Stimulated activated CD4-positive, alpha-beta T cell treated with anti-CD3 and anti-CD28 coated beads, Interleukin-2, amount 100 ng/mL, for 24 hours (primary cell): ENCODE measurements at regions not wholly inside any gene's neighbourhood (a gene's known extent, or its start where the extent isn't known, plus 50 kb on each side); places are given as distances from the start of the nearest gene placed in this dataset.
"Not testable (repeated sequence)": the region's sequence is repeated elsewhere in the genome, so short reads cannot be mapped to it uniquely, and the experiment has no call there.

Experiments
- DNase-seq, 2 donors: peaks; one replicate each; pipeline ENCODE4 v3.0.0-alpha.2; 2020

DNA sequence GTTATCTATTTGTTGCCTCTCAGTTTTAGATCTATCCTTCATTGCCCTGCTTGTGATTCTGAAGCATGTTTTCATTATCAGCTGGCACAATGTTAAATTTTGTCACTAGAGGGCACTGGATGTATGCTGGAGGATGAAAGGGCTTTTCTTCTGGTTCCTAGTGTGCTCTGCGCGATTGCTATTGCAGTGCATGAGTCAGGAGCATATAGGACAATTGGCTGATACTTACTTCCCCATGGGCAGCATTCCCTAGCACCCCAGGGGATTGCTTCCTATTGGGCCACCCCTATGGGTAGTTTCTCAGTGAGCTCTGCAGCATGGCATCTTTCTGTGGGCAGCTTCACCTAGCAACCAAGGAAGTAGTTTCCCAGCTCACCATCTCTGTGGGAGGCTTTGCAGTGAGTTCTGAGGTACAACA lies 280.3 kb upstream of the SYNCRIP start:
- DNase-seq: no peak

DNA sequence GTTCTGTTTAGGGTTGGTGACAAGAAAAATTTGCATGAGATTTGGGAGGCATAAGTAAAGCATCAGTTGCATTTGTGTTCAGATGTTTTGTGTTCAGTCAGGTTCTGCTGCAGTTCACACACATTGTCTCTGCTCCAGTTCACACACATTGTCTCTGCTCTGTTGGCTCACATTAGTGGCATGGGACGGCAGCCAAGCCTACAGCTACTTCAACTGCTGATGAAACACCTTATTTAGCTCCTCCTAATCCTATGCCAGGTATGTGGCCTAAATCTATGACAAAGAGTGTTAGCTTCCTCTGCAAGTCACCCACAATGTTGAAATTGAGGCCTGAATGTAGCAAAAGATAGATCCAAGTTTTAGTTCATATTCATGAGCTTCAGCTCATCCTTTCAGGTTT lies 278.1 kb upstream of the SYNCRIP start:
- DNase-seq: no peak

DNA sequence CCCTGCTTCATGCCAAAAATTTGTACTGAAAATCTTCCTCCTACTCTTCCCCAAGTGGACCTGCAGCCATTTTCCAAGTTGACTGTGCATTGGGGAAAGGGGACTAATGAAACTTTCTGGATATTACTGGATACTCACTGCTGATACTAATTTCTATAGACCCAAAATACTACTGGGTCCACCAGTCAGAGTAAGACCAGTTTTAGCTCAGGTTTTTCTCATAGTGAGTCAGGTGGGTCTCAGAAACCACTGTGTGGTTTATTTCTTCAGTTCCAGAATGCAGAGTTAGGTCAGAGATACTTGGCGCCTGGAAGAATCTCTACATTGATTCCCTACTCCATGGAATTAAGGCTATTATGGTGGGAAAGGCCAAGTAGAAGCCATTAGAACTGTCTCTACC lies 274.8 kb upstream of the SYNCRIP start:
- no peak for DNase-seq

DNA sequence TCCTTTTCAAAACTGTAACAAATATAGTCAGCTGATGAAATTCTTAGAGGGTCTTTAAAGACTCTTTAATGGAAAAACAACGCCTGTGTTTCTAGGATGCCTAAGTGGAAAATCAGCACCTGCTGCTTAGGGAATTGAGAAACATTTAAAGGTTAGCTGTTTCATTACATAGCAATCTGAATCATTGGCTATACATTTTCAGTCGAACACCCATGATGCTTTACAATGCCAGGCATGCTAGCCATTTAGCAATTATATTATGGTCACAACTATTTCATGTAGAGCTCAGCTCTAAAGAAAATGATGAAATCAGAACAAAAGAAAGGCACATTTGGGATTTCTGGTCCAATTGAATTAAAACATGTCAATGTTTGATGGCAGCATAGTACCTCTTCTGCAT lies 270.3 kb upstream of the SYNCRIP start:
- DNase-seq: no peak

DNA sequence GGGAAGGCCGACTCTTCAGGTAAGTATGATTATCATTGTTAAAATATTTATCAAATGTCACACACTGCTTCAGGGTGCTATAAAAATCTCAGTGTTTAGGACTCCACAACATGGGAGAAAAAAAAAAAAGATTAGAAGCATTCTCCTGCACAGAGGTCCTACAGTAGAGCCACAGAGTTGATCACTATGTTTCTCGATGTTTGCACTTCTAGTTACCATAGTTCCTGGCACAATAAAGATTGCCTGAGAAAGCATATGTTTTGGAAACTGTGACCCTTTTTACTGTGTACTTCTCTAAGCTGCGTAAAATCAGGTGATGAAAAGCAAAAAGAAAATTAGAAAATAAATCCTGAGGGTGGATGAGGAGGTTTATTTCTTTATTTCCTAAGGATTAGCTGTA lies 269.9 kb upstream of the SYNCRIP start:
- no peak for DNase-seq

DNA sequence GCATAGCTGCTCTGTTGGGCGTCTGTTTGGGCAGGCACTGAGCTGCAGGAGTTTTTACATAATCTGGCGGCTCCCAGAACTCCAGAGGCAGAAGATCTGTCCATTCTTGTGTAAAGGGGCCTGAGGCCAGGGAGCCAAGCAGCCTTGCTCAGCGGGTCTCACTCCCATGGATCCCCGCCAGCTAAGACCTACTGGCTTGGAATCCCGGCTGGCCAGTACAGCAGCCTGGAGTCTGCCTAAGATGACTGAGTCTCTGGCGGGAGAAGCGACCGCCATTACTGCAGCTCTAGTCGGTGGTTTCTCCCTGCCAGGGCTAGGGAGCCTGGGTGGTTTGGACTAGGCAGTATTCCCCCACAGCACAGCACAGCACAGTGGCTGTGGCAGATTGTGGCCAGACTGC lies 268.4 kb upstream of the SYNCRIP start:
- DNase-seq: no peak

DNA sequence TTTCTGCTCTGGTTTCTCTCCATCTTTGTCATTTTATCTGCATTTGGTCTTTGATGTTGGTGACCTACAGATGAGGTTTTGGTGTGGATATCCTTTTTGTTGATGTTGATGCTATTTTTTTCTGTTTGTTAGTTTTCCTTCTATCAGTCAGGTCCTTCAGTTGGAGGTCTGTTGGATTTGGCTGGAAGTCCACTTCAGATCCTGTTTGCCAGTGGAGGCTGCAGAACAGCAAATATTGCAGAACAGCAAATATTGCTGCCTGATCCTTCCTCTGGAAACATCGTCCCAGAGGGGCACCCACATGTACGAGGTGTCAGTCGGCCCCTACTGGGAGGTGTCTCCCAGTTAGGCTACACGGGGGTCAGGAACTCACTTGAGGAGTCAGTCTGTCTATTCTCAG lies 265.4 kb upstream of the SYNCRIP start:
- not testable (repeated sequence) for DNase-seq

DNA sequence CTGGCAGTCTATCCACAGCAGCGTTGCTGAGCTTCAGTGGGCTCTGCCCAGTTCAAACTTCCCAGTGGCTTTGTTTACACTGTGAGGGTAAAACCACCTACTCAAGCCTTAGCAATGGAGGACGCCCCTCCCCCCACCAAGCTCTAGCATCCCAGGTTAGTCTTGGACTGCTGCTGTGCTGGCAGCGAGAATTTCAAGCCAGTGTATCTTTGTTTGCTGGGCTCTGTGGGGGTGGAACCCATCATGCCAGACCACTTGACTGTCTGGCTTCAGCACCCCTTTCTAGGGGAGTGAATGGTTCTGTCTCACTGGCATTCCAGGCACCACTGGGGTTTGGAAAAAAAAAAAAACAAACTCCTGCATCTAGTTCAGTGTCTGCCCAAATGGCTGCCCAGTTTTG lies 249.7 kb upstream of the SYNCRIP start:
- DNase-seq: no peak

DNA sequence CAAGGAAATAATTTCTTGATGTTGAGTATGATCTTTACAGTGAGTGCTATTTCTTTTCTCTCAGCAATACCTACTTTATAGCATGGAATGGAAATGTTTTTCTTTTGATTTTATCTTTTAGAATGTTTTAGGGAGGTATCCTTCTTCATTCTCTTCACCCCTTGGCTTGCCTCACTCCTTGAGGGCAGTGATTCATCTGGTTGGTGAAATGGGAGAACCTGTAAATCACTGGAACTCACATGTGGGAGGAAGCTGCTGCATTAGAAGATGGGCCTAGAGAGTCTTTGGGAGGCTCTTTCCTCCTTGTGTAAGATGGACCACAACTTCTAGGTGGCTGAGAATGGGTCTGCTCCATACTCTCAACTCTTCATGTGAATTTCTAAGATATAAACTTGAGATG lies 244.8 kb upstream of the SYNCRIP start:
- DNase-seq: no peak

DNA sequence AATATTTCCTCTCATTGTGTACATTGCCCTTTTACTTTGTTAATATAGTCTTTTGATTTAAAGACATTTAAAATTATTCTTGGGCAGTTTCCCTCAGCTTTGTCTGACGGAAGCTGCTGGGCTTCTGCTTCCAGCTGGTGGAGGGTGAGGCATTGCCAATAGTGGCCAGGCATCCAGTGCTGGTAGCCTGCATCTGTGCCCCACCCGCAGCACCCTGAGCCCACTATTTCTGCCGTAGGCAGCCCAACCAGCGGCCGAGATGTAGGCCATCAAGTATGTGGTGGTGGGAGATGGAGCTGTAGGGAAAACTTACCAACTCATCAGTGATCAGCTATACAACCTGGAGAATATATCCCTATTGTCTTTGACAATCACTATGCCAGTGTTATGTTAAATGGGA lies 226.0 kb upstream of the SYNCRIP start:
- DNase-seq: no peak

DNA sequence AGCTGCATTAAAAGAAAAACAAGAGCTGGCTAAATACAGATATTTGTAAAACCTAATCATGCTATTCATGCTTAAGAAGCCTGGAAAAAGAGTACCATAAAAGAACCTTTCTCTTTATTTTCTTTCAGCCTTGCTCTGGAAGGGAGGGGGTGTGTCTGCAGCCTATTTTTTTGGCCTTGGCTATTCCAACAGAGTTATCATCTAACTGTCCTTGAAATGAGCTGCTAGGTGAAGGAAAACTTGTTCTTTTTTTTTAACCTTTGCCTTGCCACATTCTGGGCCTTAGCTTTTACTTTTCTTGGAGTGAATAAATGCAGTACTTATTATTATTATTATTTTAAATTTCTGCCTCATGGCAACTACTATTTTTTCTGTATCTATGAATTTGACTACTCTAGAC lies 224.9 kb upstream of the SYNCRIP start:
- DNase-seq: no peak

DNA sequence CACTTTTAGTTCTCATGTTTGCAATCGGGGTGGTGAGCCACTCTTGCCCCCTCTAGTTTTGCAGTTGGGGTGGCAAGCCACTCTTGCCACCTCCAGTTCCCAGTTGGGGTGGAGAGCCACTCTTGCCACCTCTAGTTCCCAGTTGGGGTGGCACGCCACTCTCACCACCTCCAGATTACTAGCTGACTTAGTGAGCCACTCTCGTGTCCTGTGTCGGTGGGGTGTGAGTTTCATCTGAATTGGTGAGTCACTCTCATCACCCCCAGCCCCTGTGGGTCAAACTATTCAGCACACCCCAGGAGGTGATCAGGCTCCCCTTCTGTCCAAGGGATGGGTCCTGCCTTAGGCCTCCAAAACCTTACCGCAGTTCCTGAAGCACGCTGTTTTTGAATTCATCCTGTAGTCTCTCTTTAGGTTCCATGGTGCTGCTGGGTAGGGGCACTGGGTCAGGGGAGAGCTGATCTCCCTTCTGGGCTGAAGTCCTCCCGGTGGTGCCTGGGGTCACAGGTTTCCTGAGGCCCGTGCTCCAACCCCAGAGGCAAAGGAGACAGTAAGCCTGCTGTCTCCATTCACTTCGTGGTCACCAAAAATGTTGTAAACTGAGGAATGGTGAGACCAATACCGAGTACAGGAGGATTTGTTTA lies 224.2 kb upstream of the SYNCRIP start:
- DNase-seq: no peak

DNA sequence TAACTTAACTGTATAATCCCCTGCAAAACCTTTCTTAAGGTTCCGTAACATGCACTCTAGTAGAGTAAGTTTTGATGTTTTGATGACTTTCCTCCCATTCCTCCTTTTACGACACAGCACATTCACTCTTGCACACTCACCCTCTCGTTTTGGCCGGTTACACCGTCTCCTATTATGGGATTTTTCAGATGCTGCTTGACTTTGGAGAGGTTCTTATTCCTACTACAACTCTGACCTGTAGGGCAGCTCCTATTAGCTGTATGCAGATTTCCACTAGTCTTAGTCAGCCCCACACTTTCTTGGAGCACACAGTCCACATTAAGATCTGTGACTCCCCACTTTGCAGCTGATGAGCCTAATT lies 223.7 kb upstream of the SYNCRIP start:
- no peak for DNase-seq

DNA sequence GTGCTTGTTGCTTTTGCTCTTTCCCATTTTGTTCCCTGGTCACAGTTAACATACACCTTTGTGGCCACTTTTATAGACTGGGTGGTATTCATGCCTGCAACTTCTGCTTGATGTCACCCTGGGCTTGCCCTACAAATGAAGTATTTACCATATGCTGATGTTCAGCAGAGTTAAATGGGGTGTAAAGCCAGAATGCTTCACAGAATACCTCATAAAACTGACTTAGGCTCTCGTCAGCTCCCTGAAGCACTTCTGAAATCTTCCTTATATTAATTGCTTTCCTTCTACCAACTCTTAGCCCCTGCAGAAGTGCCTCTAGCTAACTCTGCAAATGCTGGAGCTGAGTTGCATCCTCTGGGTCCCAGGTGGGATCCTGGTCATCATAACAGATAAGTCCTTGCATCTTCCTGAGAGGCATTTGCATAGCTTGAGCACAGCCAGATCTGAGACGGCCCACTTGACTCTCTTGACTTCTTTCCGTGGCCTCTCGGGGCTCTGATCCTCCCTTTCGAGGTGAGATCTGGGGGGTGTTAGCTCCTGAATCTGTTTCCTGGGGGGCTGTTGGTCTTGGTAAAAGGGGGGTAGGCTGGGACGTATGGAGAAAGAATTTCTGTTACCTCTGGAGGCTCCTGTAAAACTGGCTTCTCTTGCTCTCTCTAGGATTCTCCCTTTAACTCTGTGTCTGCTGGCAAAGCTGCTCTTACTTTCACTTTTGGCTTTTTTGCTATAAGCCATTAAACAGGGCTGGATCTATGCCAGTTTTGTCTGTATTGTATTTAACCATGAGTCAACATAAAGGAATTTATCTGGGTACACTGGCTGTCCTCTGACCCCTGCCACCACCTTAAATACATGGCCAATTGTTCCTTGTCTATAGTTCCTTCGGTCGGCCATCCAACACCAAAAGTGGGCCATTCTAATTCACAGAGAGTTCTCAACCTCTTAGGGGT lies 223.0 kb upstream of the SYNCRIP start:
- DNase-seq: no peak

DNA sequence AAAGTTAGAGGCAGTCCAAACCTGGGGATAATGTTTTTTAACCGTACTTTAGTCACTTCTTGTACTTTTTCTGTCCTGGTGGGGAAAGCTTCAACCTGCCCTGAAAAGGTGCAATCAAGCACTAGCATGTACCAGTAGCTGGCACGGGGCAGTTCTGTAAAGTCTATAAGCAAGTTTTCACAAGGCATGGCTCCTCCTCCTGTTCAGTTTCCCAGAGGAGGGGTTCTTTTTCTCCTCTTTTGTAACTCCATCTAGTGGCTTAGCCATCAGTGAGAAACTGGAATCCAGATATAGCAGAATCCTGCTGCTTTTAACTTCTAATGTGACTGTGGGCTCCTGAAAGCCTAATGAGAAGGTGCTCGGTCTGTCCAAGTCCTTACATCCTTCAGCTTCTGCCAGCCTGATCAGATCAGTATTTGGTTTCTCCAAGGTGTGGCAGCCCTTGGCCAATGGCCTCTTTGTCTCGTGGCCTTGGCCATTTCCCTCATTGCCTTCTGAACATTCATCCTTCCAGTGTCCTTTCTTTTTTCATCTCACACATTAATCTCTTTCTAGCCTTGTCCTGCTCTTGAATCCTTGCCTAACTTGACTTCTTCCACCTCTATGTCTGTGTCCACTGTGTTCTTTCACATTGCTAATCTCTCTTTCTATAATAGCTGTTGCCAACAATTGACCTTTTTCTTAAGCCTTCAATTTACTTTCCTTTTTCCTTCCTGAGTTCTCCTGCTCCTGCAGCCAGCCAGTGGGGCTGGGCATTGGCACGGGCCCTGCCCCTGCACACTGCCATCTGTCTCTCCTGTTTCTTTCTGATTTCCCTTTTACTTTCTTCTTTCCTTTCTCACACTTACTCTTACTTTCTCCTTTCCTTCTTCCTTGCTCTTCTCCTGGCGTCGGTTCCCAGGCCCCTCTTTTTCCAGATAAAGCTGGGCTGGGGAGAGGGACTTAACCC lies 222.0 kb upstream of the SYNCRIP start:
- DNase-seq: no peak

DNA sequence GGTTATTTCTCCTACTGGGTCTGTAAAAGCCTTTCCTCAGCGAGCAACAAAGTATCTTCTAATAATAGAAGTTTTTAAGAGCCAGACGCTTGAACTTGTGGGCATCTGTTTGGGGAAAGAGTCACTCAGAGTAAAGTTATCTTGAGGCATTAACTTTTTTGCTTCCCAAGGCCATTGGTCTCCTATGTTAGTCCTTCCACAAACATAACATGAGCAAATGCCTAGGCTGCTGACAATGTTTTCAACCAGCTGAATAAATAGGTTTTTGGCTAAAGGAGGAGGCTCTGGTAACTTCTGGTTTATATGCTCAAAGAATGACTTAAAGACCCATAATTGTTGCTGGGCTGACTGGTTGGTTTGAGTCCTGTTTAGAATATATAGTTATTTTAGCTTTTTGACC lies 213.5 kb upstream of the SYNCRIP start:
- DNase-seq: no peak

DNA sequence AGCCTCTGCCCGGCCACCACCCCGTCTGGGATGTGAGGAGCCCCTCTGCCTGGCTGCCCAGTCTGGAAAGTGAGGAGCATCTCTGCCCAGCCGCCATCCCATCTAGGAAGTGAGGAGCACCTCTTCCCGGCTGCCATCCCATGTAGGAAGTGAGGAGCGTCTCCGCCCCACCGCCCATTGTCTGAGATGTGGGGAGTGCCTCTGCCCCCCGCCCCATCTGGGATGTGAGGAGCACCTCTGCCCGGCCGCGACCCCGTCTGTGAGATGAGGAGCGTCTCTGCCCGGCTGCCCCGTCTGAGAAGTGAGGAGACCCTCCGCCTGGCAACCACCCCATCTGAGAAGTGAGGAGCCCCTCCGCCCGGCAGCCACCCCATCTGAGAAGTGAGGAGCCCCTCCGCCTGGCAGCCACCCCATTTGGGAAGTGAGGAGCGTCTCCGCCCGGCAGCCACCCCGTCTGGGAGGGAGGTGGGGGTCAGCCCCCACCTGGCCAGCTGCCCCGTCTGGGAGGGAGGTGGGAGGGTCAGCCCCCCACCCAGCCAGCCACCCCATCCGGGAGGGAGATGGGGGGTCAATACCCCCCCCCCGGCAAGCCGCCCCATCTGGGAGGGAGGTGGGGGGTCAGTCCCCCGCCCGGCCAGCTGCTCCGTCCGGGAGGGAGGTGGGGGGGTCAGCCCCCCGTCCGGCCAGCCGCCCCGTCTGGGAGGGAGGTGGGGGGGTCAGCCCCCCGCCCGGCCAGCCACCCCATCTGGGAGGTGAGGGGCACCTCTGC lies 195.8 kb upstream of the SYNCRIP start:
- DNase-seq: not testable (repeated sequence)

DNA sequence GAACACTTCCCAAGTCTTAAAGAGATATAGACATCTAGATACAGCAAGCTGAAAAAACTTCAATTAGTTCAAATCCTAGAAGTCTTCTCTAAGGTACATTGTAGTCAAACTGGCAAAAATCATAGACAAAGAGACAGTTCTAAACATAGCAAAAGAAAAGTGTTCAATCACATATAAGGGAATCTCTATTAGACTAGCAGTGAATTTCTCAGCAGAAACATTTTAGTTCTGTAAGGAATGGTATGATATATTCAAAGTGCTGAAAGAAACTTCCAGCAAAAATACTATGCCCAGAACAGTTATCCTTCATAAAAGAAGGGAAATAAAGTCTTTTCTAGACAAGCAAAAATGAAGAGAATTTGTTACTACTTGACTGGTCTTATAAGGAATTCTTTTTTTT lies 186.3 kb upstream of the SYNCRIP start:
- DNase-seq: no peak

DNA sequence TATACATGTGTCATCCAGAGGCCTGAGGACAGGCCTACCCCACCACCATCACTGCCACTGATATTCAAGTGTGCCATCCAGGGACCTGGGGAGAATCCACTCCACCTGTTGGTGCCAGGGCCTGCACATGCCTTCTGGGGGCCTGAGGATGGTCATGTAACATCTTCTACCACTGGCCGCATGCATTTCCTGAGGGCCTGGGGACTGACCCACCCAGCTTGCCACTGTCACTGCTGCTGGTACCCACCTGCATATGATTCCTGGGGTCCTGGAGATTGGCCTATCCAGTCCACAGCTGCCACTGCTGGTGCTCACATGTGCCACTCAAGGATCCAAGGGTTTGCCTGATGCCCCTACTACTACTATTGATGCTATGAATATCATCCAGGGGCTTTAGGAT lies 184.3 kb upstream of the SYNCRIP start:
- no peak for DNase-seq

DNA sequence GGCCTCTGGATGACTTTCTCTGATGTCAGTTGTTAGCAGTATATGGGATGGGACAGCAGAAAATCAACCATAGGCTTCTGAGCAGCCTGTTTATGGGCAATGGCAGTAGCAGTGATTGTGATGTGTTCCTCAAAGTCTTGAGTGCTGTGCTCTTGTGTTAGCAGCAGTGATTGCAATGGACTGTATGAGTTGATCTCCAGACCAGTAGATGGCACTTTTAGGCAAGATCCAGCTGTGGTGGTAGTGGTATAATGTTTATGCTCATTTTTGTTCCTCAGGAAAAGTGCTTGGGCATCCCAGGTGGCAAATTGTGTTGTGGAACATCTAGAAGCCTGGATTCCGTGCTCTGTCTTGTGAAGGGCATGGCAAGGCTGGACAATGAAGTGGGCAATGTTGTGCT lies 181.6 kb upstream of the SYNCRIP start:
- DNase-seq: no peak

DNA sequence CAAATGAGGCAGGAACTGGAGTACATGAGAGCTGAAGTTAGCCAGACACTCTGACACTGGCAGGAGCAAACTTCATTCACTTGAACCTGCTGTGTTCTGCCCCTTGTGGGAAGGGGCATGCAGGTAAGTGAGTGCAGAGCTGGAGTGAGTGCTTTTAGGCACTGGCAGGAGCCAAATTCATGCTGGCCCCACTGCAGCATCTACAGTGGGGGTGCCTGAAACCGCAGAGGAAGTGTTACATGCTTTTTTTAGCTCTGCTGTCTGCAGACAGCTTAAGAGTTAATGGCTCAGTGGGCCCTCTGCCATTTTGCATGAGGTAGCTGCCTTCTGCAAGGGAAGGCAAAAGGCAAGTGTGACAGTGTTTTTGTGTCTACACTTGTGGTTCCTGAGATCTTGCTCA lies 167.9 kb upstream of the SYNCRIP start:
- no peak for DNase-seq

DNA sequence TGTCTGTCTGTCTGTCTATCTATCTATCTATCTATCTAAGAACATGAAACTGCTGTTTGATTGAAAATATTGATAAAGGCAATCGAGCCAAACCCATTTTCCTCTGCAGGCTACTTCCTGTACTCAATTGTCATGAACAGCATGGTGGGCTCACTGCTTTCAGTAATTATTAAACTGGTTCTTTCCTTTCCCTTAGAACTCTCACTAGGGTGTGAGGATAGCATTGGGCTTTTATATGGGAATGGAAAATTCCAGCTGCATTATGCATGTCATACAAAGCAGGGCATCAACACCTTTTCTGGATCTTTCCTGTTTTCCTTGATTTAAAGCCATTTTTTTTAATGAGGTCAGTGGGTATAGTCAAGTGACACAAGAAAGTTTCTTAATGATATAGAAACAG lies 161.0 kb upstream of the SYNCRIP start:
- no peak for DNase-seq

DNA sequence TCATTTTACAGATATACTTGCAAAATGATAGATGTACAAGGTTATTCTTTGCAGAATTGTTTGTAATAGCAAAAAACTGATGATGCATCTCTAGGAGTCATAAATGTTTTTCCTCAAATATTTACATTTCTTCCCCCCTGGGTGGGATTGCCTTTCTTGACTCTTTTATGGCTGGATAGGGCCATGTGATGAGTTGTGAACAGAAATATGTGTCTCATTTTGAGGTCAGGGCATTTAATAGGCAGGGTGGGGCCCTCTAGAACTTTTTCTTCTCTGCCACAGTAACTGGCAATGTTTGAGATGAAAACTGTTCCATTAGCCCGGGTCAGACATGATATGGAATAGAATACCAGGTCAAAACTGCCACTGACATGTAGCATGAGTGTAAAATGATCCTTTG lies 159.5 kb upstream of the SYNCRIP start:
- no peak for DNase-seq
